Stomach (tissue), 8 donors: ENCODE measurements at regions not wholly inside any gene's neighbourhood (a gene's known extent, or its start where the extent isn't known, plus 50 kb on each side); places are given as distances from the start of the nearest gene placed in this dataset.

Experiments used
- DNase-seq, 2 donors: peaks; one replicate each; pipeline versions ENCODE4 v3.0.0 to v3.0.0-alpha.2; 2013 to 2019
- H3K27ac ChIP-seq, 5 donors: fragments of 200-600 bp in 4 of 5; sonication (generic) in 4 of 5; one replicate each; pipeline ENCODE4 v1.5.1; 2013 to 2019; ENCODE audit warnings: mild to moderate bottlenecking in 1 of 5, moderate library complexity in 1 of 5
- H3K27me3 ChIP-seq, 3 donors: fragments of 200-600 bp; sonication (generic); one replicate each; pipeline ENCODE4 v1.5.1; 2017 to 2019; ENCODE audit warnings: mixed run types in 1 of 3
- H3K36me3 ChIP-seq, 4 donors: fragments of 200-600 bp; sonication (generic); 1 replicate in 3 of 4; 2 replicates in 1 of 4; pipeline ENCODE4 v1.5.1; 2016 to 2019
- H3K4me1 ChIP-seq, 4 donors: fragments of 200-600 bp; sonication (generic); one replicate each; pipeline ENCODE4 v1.5.1; 2016 to 2019
- H3K4me3 ChIP-seq, 4 donors: fragments of 200-600 bp; sonication (generic) in 3 of 4; one replicate each; pipeline ENCODE4 v1.5.1; 2016 to 2019; ENCODE audit warnings: mild to moderate bottlenecking in 1 of 4
- H3K9me3 ChIP-seq, 4 donors: fragments of 200-600 bp; sonication (generic); one replicate each; pipeline ENCODE4 v1.5.1; 2016 to 2019
- CTCF ChIP-seq, 7 experiments: fragments of 450-650 bp in 4 of 7; fragments of 200-600 bp in 3 of 7; sonication (generic) in 3 of 7; IDR thresholded peaks; one replicate each; pipeline ENCODE4 v1.5.1; 2016 to 2019; ENCODE audit warnings: antibody characterized with exemption in 7 of 7, control low read depth in 2 of 7, mild to moderate bottlenecking in 1 of 7
- EP300 ChIP-seq: sonication (generic); formaldehyde crosslinking; IDR thresholded peaks from one replicate; pipeline ENCODE4 v1.6.1; 2017; ENCODE audit warnings: antibody characterized with exemption
- POLR2A ChIP-seq, 4 donors: fragments of 450-650 bp; IDR thresholded peaks; one replicate each; pipeline ENCODE4 v1.6.1; 2016; ENCODE audit warnings: antibody characterized with exemption in 4 of 4, control low read depth in 2 of 4, mild to moderate bottlenecking in 1 of 4, moderate library complexity in 1 of 4
- POLR2AphosphoS5 ChIP-seq, 3 donors: sonication (generic); formaldehyde crosslinking; IDR thresholded peaks; one replicate each; pipeline ENCODE4 v1.6.1; 2016; ENCODE audit warnings: antibody characterized with exemption in 3 of 3
- WGBS, 5 donors: extraction: QIAGEN DNeasy Blood & Tissue Kit in 3 of 5; methylation state at CpG; one replicate each; pipeline versions ENCODE4 v1.1.5 to v1.1.7; 2013 to 2018; 5-methylcytosine and 5-hydroxymethylcytosine counted together
- intact Hi-C: fragments of 100-400 bp; cut with DNase I; formaldehyde crosslinking; loops from one replicate; pipeline ENCODE4 v1.15.1; 2023; ENCODE audit warnings: low total_unique reads
- donor health status: healthy with polysubstance abuse.
- donor health status: Bipolar disorder and iron deficiency.
- donor health status: healthy.

- WGBS, 5 donors: 29 to 77% (median 57%) methylated on average over 1 of the region's 1 CpG
- no peak for DNase-seq
- intact Hi-C loops: no loop called here
- no peak for TF ChIP-seq POLR2AphosphoS5 (IDR thresholded peaks at IDR 0.05)
- no peak for TF ChIP-seq POLR2A (IDR thresholded peaks at IDR 0.05)
- no peak for TF ChIP-seq EP300
- TF ChIP-seq CTCF (IDR thresholded peaks at IDR 0.05): no peak
- H3K4me1 ChIP-seq: peaks cover 0 to 30% (median 17%) of the 10 kb centered on the region in 4 donors
- H3K27ac ChIP-seq: no peak overlapping the region
- no peaks in the 10 kb centered on the region for H3K27me3 ChIP-seq
- no peaks in the 10 kb centered on the region for H3K9me3 ChIP-seq
- no peaks in the 10 kb centered on the region for H3K36me3 ChIP-seq
- H3K4me3 ChIP-seq: no peak overlapping the region
Observed at GRCh38 chr2:65711863-65712262, 279.5 kb upstream of the SPRED2 start.

GRCh38 chr2:65710779-65711295, 278.4 kb upstream of the SPRED2 start:
- TF ChIP-seq EP300: no peak
- no peak for TF ChIP-seq POLR2AphosphoS5 (IDR thresholded peaks at IDR 0.05)
- no peak for TF ChIP-seq POLR2A (IDR thresholded peaks at IDR 0.05)
- TF ChIP-seq CTCF (IDR thresholded peaks at IDR 0.05): no peak

GRCh38 chr2:65710356-65710755, 278.0 kb upstream of the SPRED2 start:
- 64 to 84% (median 69%) methylated on average over 5 of the region's 5 CpGs for WGBS, 5 donors
- Histone ChIP-seq H3K4me1 (peaks cover 0 to 17% (median 13%) of the 10 kb centered on the region in 4 donors), H3K36me3 (no peaks in the 10 kb centered on the region), H3K27me3 (no peaks in the 10 kb centered on the region), H3K27ac (peak overlapping the region in 3 of 5 donors; percentile 3 to 22 (median 21)), H3K4me3 (no peak overlapping the region), H3K9me3 (no peaks in the 10 kb centered on the region)
- no peak for DNase-seq
- intact Hi-C loops: no loop called here
- TF ChIP-seq CTCF (IDR thresholded peaks at IDR 0.05) (no peak), EP300 (no peak), POLR2A (IDR thresholded peaks at IDR 0.05) (no peak), POLR2AphosphoS5 (IDR thresholded peaks at IDR 0.05) (no peak)

More at GRCh38 chr2:65710779-65711295, 278.4 kb upstream of the SPRED2 start:
- WGBS, 5 donors: 39 to 53% (median 42%) methylated on average over 2 of the region's 2 CpGs
- Histone ChIP-seq H3K27ac (peak overlapping the region in 3 of 5 donors; percentile 22 to 42 (median 38)), H3K36me3 (no peaks in the 10 kb centered on the region), H3K9me3 (no peaks in the 10 kb centered on the region), H3K4me3 (no peak overlapping the region), H3K27me3 (no peaks in the 10 kb centered on the region), H3K4me1 (peaks cover 0 to 22% (median 16%) of the 10 kb centered on the region in 4 donors)
- peak; percentile 28 for DNase-seq
- intact Hi-C loops: no loop called here

GRCh38 chr2:65708086-65708485, 275.7 kb upstream of the SPRED2 start:
- Histone ChIP-seq H3K9me3 (no peaks in the 10 kb centered on the region), H3K4me3 (no peak overlapping the region), H3K27me3 (no peaks in the 10 kb centered on the region), H3K27ac (no peak overlapping the region), H3K36me3 (no peaks in the 10 kb centered on the region), H3K4me1 (peaks cover 0 to 4% (median 0%) of the 10 kb centered on the region in 4 donors)
- 56 to 77% (median 69%) methylated on average over 3 of the region's 3 CpGs for WGBS, 5 donors
- intact Hi-C loops: no loop called here
- TF ChIP-seq POLR2AphosphoS5 (IDR thresholded peaks at IDR 0.05) (no peak), CTCF (IDR thresholded peaks at IDR 0.05) (no peak), EP300 (no peak), POLR2A (IDR thresholded peaks at IDR 0.05) (no peak)
- DNase-seq: no peak
